ENCODE measurements at regions not wholly inside any gene's neighbourhood (a gene's known extent, or its start where the extent isn't known, plus 50 kb on each side); places are given as distances from the start of the nearest gene placed in this dataset.

DNA sequence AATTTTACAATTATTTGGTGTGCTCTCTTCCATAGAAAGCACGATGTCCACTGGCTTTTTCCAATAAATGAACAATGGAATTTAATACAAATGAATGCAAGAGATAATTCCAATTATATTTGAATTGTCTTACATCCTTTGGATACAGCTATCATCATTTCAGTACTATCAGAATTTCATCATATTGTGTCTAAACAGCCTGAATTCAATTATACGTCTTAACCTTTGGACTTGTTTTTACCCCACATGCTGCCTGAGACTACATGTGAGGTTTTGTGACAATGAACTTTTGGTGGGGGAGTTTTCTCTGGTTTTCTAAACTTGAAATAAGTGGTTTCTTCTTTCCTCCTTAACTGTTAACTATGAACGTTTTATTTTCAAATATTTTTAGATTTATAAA, 1176.0 kb downstream of the EPHA7 start:
- no peak for TF ChIP-seq EZH2 (IDR thresholded peaks at IDR 0.05; ENCODE audit: borderline replicate concordance, low read depth, low read length, poor library complexity, severe bottlenecking)
- TF ChIP-seq, protein P1, sequence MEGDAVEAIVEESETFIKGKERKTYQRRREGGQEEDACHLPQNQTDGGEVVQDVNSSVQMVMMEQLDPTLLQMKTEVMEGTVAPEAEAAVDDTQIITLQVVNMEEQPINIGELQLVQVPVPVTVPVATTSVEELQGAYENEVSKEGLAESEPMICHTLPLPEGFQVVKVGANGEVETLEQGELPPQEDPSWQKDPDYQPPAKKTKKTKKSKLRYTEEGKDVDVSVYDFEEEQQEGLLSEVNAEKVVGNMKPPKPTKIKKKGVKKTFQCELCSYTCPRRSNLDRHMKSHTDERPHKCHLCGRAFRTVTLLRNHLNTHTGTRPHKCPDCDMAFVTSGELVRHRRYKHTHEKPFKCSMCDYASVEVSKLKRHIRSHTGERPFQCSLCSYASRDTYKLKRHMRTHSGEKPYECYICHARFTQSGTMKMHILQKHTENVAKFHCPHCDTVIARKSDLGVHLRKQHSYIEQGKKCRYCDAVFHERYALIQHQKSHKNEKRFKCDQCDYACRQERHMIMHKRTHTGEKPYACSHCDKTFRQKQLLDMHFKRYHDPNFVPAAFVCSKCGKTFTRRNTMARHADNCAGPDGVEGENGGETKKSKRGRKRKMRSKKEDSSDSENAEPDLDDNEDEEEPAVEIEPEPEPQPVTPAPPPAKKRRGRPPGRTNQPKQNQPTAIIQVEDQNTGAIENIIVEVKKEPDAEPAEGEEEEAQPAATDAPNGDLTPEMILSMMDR (conservative IDR thresholded peaks at IDR 0.05; ENCODE audit: low read depth, low read length): no peak

All from A673 (cell line).